ENCODE measurements at regions not wholly inside any gene's neighbourhood (a gene's known extent, or its start where the extent isn't known, plus 50 kb on each side); places are given as distances from the start of the nearest gene placed in this dataset.

GRCh38 chr4:32572366-32572765, 1852.2 kb downstream of the PCDH7 start:
- no peak overlapping the region for H3K4ac ChIP-seq (ENCODE audit: low read depth, low read length)
- H4K5ac ChIP-seq (ENCODE audit: insufficient read length, low read depth, low read length): no peak overlapping the region
- no peaks in the 10 kb centered on the region for H3K27me3 ChIP-seq (ENCODE audit: insufficient read depth, low read length)
- no peaks in the 10 kb centered on the region for H3K36me3 Mint-ChIP-seq (ENCODE audit: insufficient read depth in 1 of 3, low read depth in 3 of 3)
- H3K9me3 ChIP-seq (ENCODE audit: control insufficient read depth, low read depth, low read length): no peaks in the 10 kb centered on the region
- H3K56ac ChIP-seq (ENCODE audit: insufficient read length, low read depth, low read length): no peak overlapping the region
- no peak overlapping the region for H3K18ac ChIP-seq (ENCODE audit: insufficient read length, low read depth, low read length)
- H2BK15ac ChIP-seq (ENCODE audit: low read depth, low read length): no peak overlapping the region
- H3K9me3 Mint-ChIP-seq: no peaks in the 10 kb centered on the region; a peak in 1 of 5 replicates
- no peak overlapping the region for H3K14ac ChIP-seq (ENCODE audit: insufficient read depth, low read length)
- DNase-seq: no peak
- H3K4me1 Mint-ChIP-seq: no peaks in the 10 kb centered on the region
- H3K4me3 Mint-ChIP-seq: no peak overlapping the region
- TF ChIP-seq, protein P1, sequence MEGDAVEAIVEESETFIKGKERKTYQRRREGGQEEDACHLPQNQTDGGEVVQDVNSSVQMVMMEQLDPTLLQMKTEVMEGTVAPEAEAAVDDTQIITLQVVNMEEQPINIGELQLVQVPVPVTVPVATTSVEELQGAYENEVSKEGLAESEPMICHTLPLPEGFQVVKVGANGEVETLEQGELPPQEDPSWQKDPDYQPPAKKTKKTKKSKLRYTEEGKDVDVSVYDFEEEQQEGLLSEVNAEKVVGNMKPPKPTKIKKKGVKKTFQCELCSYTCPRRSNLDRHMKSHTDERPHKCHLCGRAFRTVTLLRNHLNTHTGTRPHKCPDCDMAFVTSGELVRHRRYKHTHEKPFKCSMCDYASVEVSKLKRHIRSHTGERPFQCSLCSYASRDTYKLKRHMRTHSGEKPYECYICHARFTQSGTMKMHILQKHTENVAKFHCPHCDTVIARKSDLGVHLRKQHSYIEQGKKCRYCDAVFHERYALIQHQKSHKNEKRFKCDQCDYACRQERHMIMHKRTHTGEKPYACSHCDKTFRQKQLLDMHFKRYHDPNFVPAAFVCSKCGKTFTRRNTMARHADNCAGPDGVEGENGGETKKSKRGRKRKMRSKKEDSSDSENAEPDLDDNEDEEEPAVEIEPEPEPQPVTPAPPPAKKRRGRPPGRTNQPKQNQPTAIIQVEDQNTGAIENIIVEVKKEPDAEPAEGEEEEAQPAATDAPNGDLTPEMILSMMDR (conservative IDR thresholded peaks at IDR 0.05): no peak
- no peak overlapping the region for H3K23ac ChIP-seq (ENCODE audit: insufficient read length, low read depth, low read length)
- H4K8ac ChIP-seq (replicated peaks; ENCODE audit: insufficient read length, low read depth, low read length): no peak overlapping the region
- no peak overlapping the region for H4K91ac ChIP-seq (ENCODE audit: insufficient read length, low read depth, low read length)
- H2BK20ac ChIP-seq (ENCODE audit: low read depth, low read length, poor library complexity, severe bottlenecking): no peak overlapping the region
- H2BK12ac ChIP-seq (ENCODE audit: insufficient read length, low read depth, low read length): no peak overlapping the region
- no peak overlapping the region for H3K27ac Mint-ChIP-seq
- no peak overlapping the region for H3K4me2 ChIP-seq (ENCODE audit: insufficient read depth, insufficient read length, low read length)
- no peaks in the 10 kb centered on the region for H3K23me2 ChIP-seq (ENCODE audit: insufficient read length, low read depth, low read length, poor library complexity, severe bottlenecking)
- no peak overlapping the region for H2BK5ac ChIP-seq (ENCODE audit: insufficient read length, low read length)
- H3K79me1 ChIP-seq (ENCODE audit: insufficient read depth, low read depth, low read length, poor library complexity, severe bottlenecking): no peaks in the 10 kb centered on the region
- H3K27ac ChIP-seq (ENCODE audit: insufficient read length, low read depth, low read length): no peak overlapping the region
- H2BK120ac ChIP-seq (ENCODE audit: low read depth, low read length, poor library complexity, severe bottlenecking): no peak overlapping the region
- no peak overlapping the region for H3T11ph ChIP-seq (ENCODE audit: low read length)
- no peak overlapping the region for H2AFZ ChIP-seq (ENCODE audit: low read length)
- no peaks in the 10 kb centered on the region for H3K4me1 ChIP-seq (ENCODE audit: insufficient read depth, low read length)
- no peak overlapping the region for H3K9ac ChIP-seq (ENCODE audit: extremely low read depth, insufficient read length, low read length)
- no peak overlapping the region for H2AK5ac ChIP-seq (ENCODE audit: insufficient read length, low read length)
- no peaks in the 10 kb centered on the region for H4K20me1 ChIP-seq (ENCODE audit: control insufficient read depth, insufficient read depth, insufficient read length)
- H3K27me3 Mint-ChIP-seq (ENCODE audit: low read depth): no peaks in the 10 kb centered on the region
- H3K79me2 ChIP-seq (ENCODE audit: insufficient read depth, low read length): no peaks in the 10 kb centered on the region

All from H9 (cell line).